Bronchial epithelial cell (primary cell): ENCODE measurements at regions not wholly inside any gene's neighbourhood (a gene's known extent, or its start where the extent isn't known, plus 50 kb on each side); places are given as distances from the start of the nearest gene placed in this dataset.

Experiments used
- DNase-seq: peaks from one replicate; pipeline ENCODE4 v3.0.0-alpha.2; 2010; ENCODE audit warnings: low read depth
- FAIRE-seq: peaks from 2 replicates; lab custom pipeline; 2011; peaks lifted over from hg19 to GRCh38; lab: Jason Lieb, UNC
- H3K27me3 ChIP-seq: 2 replicates; pipeline ENCODE4 v1.5.1; 2011; ENCODE audit warnings: low read length; ENCODE audit not compliant: control insufficient read depth, insufficient read depth
- H3K36me3 ChIP-seq: 2 replicates; pipeline ENCODE4 v1.5.1; 2011; ENCODE audit warnings: low read length; ENCODE audit not compliant: control insufficient read depth, insufficient read depth
- H3K4me3 ChIP-seq: 2 replicates; pipeline ENCODE4 v1.5.1; 2011; ENCODE audit warnings: mild to moderate bottlenecking, low read depth, low read length, control low read depth
- CTCF ChIP-seq: IDR thresholded peaks from 2 replicates; pipeline ENCODE4 v1.5.1; 2011; ENCODE audit warnings: mild to moderate bottlenecking, moderate library complexity, low read length, control low read depth, inconsistent platforms; ENCODE audit not compliant: insufficient read depth, severe bottlenecking

GRCh38 chr1:87786229-87786628, 457.5 kb downstream of the LMO4 start:
- Histone ChIP-seq H3K36me3 (no peaks in the 10 kb centered on the region), H3K4me3 (no peak overlapping the region), H3K27me3 (no peaks in the 10 kb centered on the region)
- no peak for TF ChIP-seq CTCF
- DNase-seq (no peak), FAIRE-seq (no peak)

- TF ChIP-seq CTCF = no peak
- Histone ChIP-seq H3K36me3 (no peaks in the 10 kb centered on the region), H3K4me3 (no peak overlapping the region), H3K27me3 (no peaks in the 10 kb centered on the region)
- no peak for DNase-seq
- FAIRE-seq = no peak
These were observed 458.3 kb downstream of the LMO4 start for GRCh38 chr1:87786861-87787545.

GRCh38 chr1:87787551-87787950, 458.9 kb downstream of the LMO4 start:
- TF ChIP-seq CTCF = no peak

GRCh38 chr1:87790756-87791155, 462.1 kb downstream of the LMO4 start:
- no peak overlapping the region for H3K4me3 ChIP-seq
- H3K27me3 ChIP-seq = no peaks in the 10 kb centered on the region
- FAIRE-seq = no peak
- no peak for DNase-seq
- H3K36me3 ChIP-seq = no peaks in the 10 kb centered on the region
- no peak for TF ChIP-seq CTCF

More at GRCh38 chr1:87787551-87787950, 458.9 kb downstream of the LMO4 start:
- H3K4me3 ChIP-seq = no peak overlapping the region
- FAIRE-seq (no peak), DNase-seq (peak; percentile 25)
- H3K27me3 ChIP-seq = no peaks in the 10 kb centered on the region
- no peaks in the 10 kb centered on the region for H3K36me3 ChIP-seq

- TF ChIP-seq CTCF = no peak
- no peak for DNase-seq
- FAIRE-seq = no peak
- Histone ChIP-seq H3K4me3 (no peak overlapping the region), H3K27me3 (no peaks in the 10 kb centered on the region), H3K36me3 (no peaks in the 10 kb centered on the region)
These were observed 463.5 kb downstream of the LMO4 start for GRCh38 chr1:87791931-87792740.
